PFSK-1 (cell line): ENCODE measurements at regions not wholly inside any gene's neighbourhood (a gene's known extent, or its start where the extent isn't known, plus 50 kb on each side); places are given as distances from the start of the nearest gene placed in this dataset.

Experiments used
- POLR2AphosphoS5 ChIP-seq: IDR thresholded peaks from 2 replicates; pipeline ENCODE4 v1.6.1; 2012; ENCODE audit warnings: low read depth, mild to moderate bottlenecking, control low read depth, low read length, moderate library complexity
- REST ChIP-seq, 2 experiments: IDR thresholded peaks; 2 replicates each; pipeline versions ENCODE4 v1.6.1 to v1.8.0; 2011 to 2012; ENCODE audit warnings: low read depth in 2 of 2, low read length in 2 of 2, control low read depth in 1 of 2, inconsistent platforms in 1 of 2, mild to moderate bottlenecking in 1 of 2, moderate library complexity in 1 of 2; ENCODE audit not compliant: insufficient read depth in 1 of 2

DNA sequence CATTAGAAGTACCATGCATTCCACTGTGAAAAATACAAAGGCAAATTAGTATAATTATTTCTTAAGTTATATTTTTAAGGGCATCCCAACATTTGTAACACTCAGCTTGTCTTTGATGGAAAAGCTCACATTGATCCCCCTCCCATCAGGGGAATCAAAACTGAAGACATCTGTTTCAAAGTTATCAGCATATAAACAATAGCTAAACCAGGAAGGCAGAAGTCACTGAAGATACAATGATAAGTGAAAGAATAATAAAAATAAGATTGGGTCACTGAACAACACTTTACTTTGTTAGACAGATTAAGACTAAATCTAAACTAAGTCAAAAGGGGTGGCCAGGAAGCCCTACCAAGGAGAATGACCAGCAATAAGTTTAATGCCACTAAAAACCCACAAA lies 801.9 kb upstream of the ACO1 start:
- TF ChIP-seq REST (IDR thresholded peaks at IDR 0.05; ENCODE audit: insufficient read depth in 1 of 2, low read depth in 2 of 2, low read length in 2 of 2), result no peak
- TF ChIP-seq POLR2AphosphoS5, result no peak
